ENCODE measurements at regions not wholly inside any gene's neighbourhood (a gene's known extent, or its start where the extent isn't known, plus 50 kb on each side); places are given as distances from the start of the nearest gene placed in this dataset.

- in situ Hi-C loops (cut with HindIII; ENCODE audit: extremely low pct_ligation_motif_present, low pct_unique_long_range_greater_than_20kb) (no loop called here), intact Hi-C loops (cut with micrococcal nuclease; ENCODE audit: unreplicated experiment) (no loop called here)
- H3K9ac ChIP-seq (ENCODE audit: insufficient read depth, low read depth, low read length): no peak overlapping the region
- ChIA-PET POLR2A (no interaction called here), CTCF (ENCODE audit: low intra/inter-chr PET ratio, low total read pairs) (no interaction called here)
- no TSS peak for BruUV-seq (replicated peaks)
- H3K9me3 ChIP-seq (ENCODE audit: low read length): peaks cover 88% of the 10 kb centered on the region
- no peaks in the 10 kb centered on the region for H3K79me2 ChIP-seq (ENCODE audit: insufficient read depth, low read length)
- no peak overlapping the region for H3K27ac ChIP-seq (ENCODE audit: extremely low read length, insufficient read depth, low read length)
- FAIRE-seq (no peak), ATAC-seq (no peak), DNase-seq (ENCODE audit: low spot score) (no peak)
- H2AFZ ChIP-seq (ENCODE audit: low read length): no peak overlapping the region
- no peak for TF ChIP-seq ZBTB2 (CRISPR knock-in tag; IDR thresholded peaks at IDR 0.05; ENCODE audit: low read depth)
- TF ChIP-seq ZNF512B (CRISPR knock-in tag; IDR thresholded peaks at IDR 0.05; ENCODE audit: borderline replicate concordance): no peak
- TF ChIP-seq ZBTB34 (CRISPR knock-in tag; IDR thresholded peaks at IDR 0.05): no peak
- no peak for TF ChIP-seq MEIS2 (CRISPR knock-in tag; IDR thresholded peaks at IDR 0.05)
- no peak for TF ChIP-seq HNRNPL (IDR thresholded peaks at IDR 0.05; ENCODE audit: low read depth, low read length)
- no peak for TF ChIP-seq SNAI1 (CRISPR knock-in tag; IDR thresholded peaks at IDR 0.05; ENCODE audit: borderline replicate concordance)
- TF ChIP-seq ZXDC (CRISPR knock-in tag; IDR thresholded peaks at IDR 0.05): no peak
- TF ChIP-seq SMC3 (IDR thresholded peaks at IDR 0.05; ENCODE audit: low read length): no peak
- no peak for TF ChIP-seq ZNF468 (CRISPR knock-in tag; IDR thresholded peaks at IDR 0.05)
- WGBS (ENCODE audit: low lambda C conversion rate): 29% methylated on average over 3 of the region's 3 CpGs
- H3K4me2 ChIP-seq (ENCODE audit: low read depth, low read length): no peak overlapping the region
- no peaks in the 10 kb centered on the region for H4K20me1 ChIP-seq (ENCODE audit: insufficient read depth, low read length)
- no peaks in the 10 kb centered on the region for H3K4me1 ChIP-seq (ENCODE audit: insufficient read depth, low read length)
- H3K27me3 ChIP-seq (ENCODE audit: control insufficient read depth in 1 of 2, insufficient read depth in 2 of 2, low read length in 2 of 2): no peaks in the 10 kb centered on the region
- no peaks in the 10 kb centered on the region for H3K36me3 ChIP-seq (replicated peaks in 1 of 2; ENCODE audit: control insufficient read depth in 1 of 2, insufficient read depth in 2 of 2, low read length in 2 of 2)
- H3K4me3 ChIP-seq (replicated peaks in 1 of 3; ENCODE audit: insufficient read depth in 1 of 3, low read depth in 2 of 3, low read length in 3 of 3): no peak overlapping the region
Observed at GRCh38 chr4:19534159-19534558, 717.5 kb upstream of the SLIT2 start.

Data from HepG2 (cell line).